HCT116 (cell line): ENCODE measurements at regions not wholly inside any gene's neighbourhood (a gene's known extent, or its start where the extent isn't known, plus 50 kb on each side); places are given as distances from the start of the nearest gene placed in this dataset.

Experiments
- ATAC-seq: fragments of 200-7000 bp; cut with Tn5 transposase; 2 replicates; pipeline ENCODE4 v1.9.1; 2020; ENCODE audit warnings: mild to moderate bottlenecking, moderate library complexity
- BruUV-seq: library from RNA; stranded (reverse); fragments of 400-500 nt; replicated peaks from 2 replicates; lab custom pipeline; 2021; lab: Mats Ljungman, UMichigan
- CTCF ChIA-PET: fragments of 300-600 bp; sonication (Branson Sonifier 250); formaldehyde crosslinking; loops from one replicate; lab custom pipeline; 2021; ENCODE audit warnings: antibody characterized with exemption; lab: Charles Lee
- POLR2A ChIA-PET: fragments of 300-600, 350-600 bp; sonication (Branson Sonifier 250); formaldehyde crosslinking; loops from one replicate; lab custom pipeline; 2021; ENCODE audit warnings: antibody characterized with exemption; lab: Charles Lee
- RAD21 ChIA-PET, 2 experiments: fragments of 300-600 bp; sonication (Branson Sonifier 250); formaldehyde crosslinking; loops; one replicate each; lab custom pipeline; 2023; ENCODE audit warnings: low total read pairs in 2 of 2; ENCODE audit not compliant: uncharacterized antibody in 2 of 2, unreplicated experiment in 2 of 2, low non-redundant PET in 1 of 2; lab: Charles Lee
- DNase-seq: peaks from one replicate; pipeline ENCODE4 v3.0.0-alpha.2; 2010; ENCODE audit warnings: low read depth, low spot score
- H2AFZ ChIP-seq: fragments of 200-600 bp; shearing (Covaris generic), sonication (generic); 2 replicates; pipeline ENCODE4 v1.6.1; 2017; ENCODE audit warnings: low read depth, mixed run types, mixed read lengths, antibody characterized with exemption, low read length; ENCODE audit not compliant: poor library complexity, severe bottlenecking
- H3K27ac ChIP-seq: 2 replicates; pipeline ENCODE4 v1.5.1; 2012; ENCODE audit warnings: low read depth, low read length
- H3K27me3 ChIP-seq: fragments of 200-600 bp; sonication (generic); 2 replicates; pipeline ENCODE4 v1.6.1; 2016; ENCODE audit warnings: mixed run types, low read length, mixed read lengths; ENCODE audit not compliant: insufficient read depth
- H3K36me3 ChIP-seq, 2 experiments: fragments of 200-500 bp in 1 of 2; fragments of 200-600 bp in 1 of 2; sonication (Bioruptor generic) in 1 of 2; sonication (generic) in 1 of 2; 2 replicates each; pipeline versions ENCODE4 v1.5.1 to v1.6.1; 2014 to 2016; ENCODE audit warnings: low read length in 2 of 2, inconsistent platforms in 1 of 2, mixed read lengths in 1 of 2, mixed run types in 1 of 2; ENCODE audit not compliant: insufficient read depth in 2 of 2, control insufficient read depth in 1 of 2
- H3K4me1 ChIP-seq, 2 experiments: fragments of 200-600 bp in 1 of 2; sonication (generic) in 1 of 2; 2 replicates each; pipeline versions ENCODE4 v1.5.1 to v1.6.1; 2012 to 2017; ENCODE audit warnings: low read length in 2 of 2, inconsistent platforms in 1 of 2, mild to moderate bottlenecking in 1 of 2, mixed read lengths in 1 of 2, mixed run types in 1 of 2, moderate library complexity in 1 of 2; ENCODE audit not compliant: insufficient read depth in 2 of 2, control insufficient read depth in 1 of 2
- H3K4me2 ChIP-seq: fragments of 200-600 bp; sonication (generic); 2 replicates; pipeline ENCODE4 v1.6.1; 2017; ENCODE audit warnings: mixed run types, low read length, mixed read lengths
- H3K4me3 ChIP-seq, 2 experiments: fragments of 200-600 bp in 1 of 2; sonication (generic) in 1 of 2; replicated peaks in 1 of 2; 2 replicates each; pipeline ENCODE4 v1.5.1; 2011 to 2016; ENCODE audit warnings: low read length in 2 of 2, control low read depth in 1 of 2, low read depth in 1 of 2, mild to moderate bottlenecking in 1 of 2, mixed read lengths in 1 of 2, mixed run types in 1 of 2
- H3K79me2 ChIP-seq: fragments of 200-600 bp; sonication (generic); 2 replicates; pipeline ENCODE4 v1.6.1; 2017; ENCODE audit warnings: mild to moderate bottlenecking, mixed run types, low read length, moderate library complexity, mixed read lengths; ENCODE audit not compliant: insufficient read depth
- H3K9ac ChIP-seq: fragments of 200-600 bp; sonication (generic); 2 replicates; pipeline ENCODE4 v1.6.1; 2016; ENCODE audit warnings: low read length, mixed read lengths
- H3K9me2 ChIP-seq: fragments of 200-600 bp; sonication (generic), shearing (Covaris generic); 2 replicates; pipeline ENCODE4 v1.6.1; 2017; ENCODE audit warnings: mixed run types, mild to moderate bottlenecking, moderate library complexity; ENCODE audit not compliant: insufficient read depth
- H3K9me3 ChIP-seq, 2 experiments: fragments of 200-500 bp in 1 of 2; fragments of 200-600 bp in 1 of 2; sonication (Bioruptor generic) in 1 of 2; sonication (generic) in 1 of 2; 2 replicates each; pipeline ENCODE4 v1.6.1; 2014 to 2017; ENCODE audit warnings: low read length in 2 of 2, mixed read lengths in 2 of 2, inconsistent platforms in 1 of 2, low read depth in 1 of 2, mild to moderate bottlenecking in 1 of 2, mixed run types in 1 of 2, moderate library complexity in 1 of 2; ENCODE audit not compliant: control insufficient read depth in 1 of 2, insufficient read depth in 1 of 2
- H4K20me1 ChIP-seq: fragments of 200-600 bp; sonication (generic), shearing (Covaris generic); 2 replicates; pipeline ENCODE4 v1.6.1; 2017; ENCODE audit warnings: mixed run types, mild to moderate bottlenecking, moderate library complexity; ENCODE audit not compliant: insufficient read depth
- CBX3 ChIP-seq: IDR thresholded peaks from 2 replicates; pipeline ENCODE4 v1.6.1; 2012; ENCODE audit warnings: low read depth
- CEBPB ChIP-seq: IDR thresholded peaks from 2 replicates; pipeline ENCODE4 v1.6.1; 2012; ENCODE audit warnings: low read depth
- EGR1 ChIP-seq: IDR thresholded peaks from 2 replicates; pipeline ENCODE4 v1.6.1; 2012; ENCODE audit warnings: low read depth
- EZH2 ChIP-seq: fragments of 200-600 bp; sonication (generic); IDR thresholded peaks from 2 replicates; pipeline ENCODE4 v1.6.1; 2017; ENCODE audit warnings: antibody characterized with exemption, mixed run types
- POLR2A ChIP-seq: IDR thresholded peaks from 2 replicates; pipeline ENCODE4 v1.7.0; 2011; ENCODE audit warnings: borderline replicate concordance; ENCODE audit not compliant: insufficient read depth, insufficient read length; ENCODE audit errors: extremely low read depth
- POLR2AphosphoS5 ChIP-seq: IDR thresholded peaks from 2 replicates; pipeline ENCODE4 v1.6.1; 2011; ENCODE audit warnings: mild to moderate bottlenecking, low read depth, low read length, moderate library complexity
- SIN3A ChIP-seq: IDR thresholded peaks from 2 replicates; pipeline ENCODE4 v1.6.1; 2012; ENCODE audit warnings: low read depth
- SP1 ChIP-seq: IDR thresholded peaks from 2 replicates; pipeline ENCODE4 v1.6.1; 2012; ENCODE audit warnings: low read depth
- YY1 ChIP-seq: IDR thresholded peaks from 2 replicates; pipeline ENCODE4 v1.6.1; 2011; ENCODE audit warnings: low read length, low read depth, moderate library complexity, mild to moderate bottlenecking; ENCODE audit not compliant: insufficient replicate concordance; ENCODE audit errors: extremely low read depth
- ZFX ChIP-seq: fragments of 450-650 bp; IDR thresholded peaks from 2 replicates; pipeline ENCODE4 v1.6.1; 2017
- intact Hi-C: fragments of 100-400 bp; cut with micrococcal nuclease; formaldehyde crosslinking; loops from 2 replicates; pipeline ENCODE4 v1.10.0; 2022
- TF ChIP-seq, protein P1 (sequence below): IDR thresholded peaks from 2 replicates; pipeline ENCODE4 v1.6.1; 2011; ENCODE audit warnings: mild to moderate bottlenecking, low read length, moderate library complexity; ENCODE audit not compliant: insufficient replicate concordance; ENCODE audit errors: extremely low read depth
- TF ChIP-seq, protein P2 (sequence below): IDR thresholded peaks from 2 replicates; pipeline ENCODE4 v1.6.1; 2012; ENCODE audit warnings: low read depth
- TF ChIP-seq, protein P3 (sequence below), 3 experiments: fragments of 200-600 bp in 1 of 3; sonication (generic) in 1 of 3; IDR thresholded peaks in 2 of 3; conservative IDR thresholded peaks in 1 of 3; 2 replicates each; pipeline ENCODE4 v1.5.1; 2012 to 2017; ENCODE audit warnings: low read depth in 2 of 3, low read length in 2 of 3, antibody characterized with exemption in 1 of 3, borderline replicate concordance in 1 of 3, control low read depth in 1 of 3, mild to moderate bottlenecking in 1 of 3, mixed read lengths in 1 of 3, mixed run types in 1 of 3, moderate library complexity in 1 of 3; ENCODE audit not compliant: insufficient read depth in 1 of 3
- TF ChIP-seq, protein P4 (sequence below): IDR thresholded peaks from 2 replicates; pipeline ENCODE4 v1.6.1; 2012

DNA sequence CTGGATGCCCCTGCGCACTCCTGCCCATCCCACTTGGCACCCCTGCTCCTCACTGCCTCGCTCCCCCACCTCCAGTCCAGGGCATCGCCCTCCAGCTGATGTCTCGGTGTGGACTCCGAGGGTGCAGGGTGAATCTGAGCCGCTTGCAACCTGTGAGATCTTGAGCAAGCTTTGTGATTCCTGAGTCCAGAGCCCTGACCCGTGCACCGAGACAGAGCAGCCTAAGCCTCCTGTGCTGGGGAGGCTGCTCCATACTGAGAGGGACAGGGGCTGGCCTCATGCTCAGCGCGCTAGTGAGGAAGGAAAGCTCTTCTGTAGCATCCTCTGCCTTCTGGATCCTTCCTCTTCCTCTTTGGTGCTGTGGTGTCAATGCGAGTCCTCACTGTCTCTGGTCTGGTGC, 116.0 kb downstream of the TEX29 start (continued):
- TF ChIP-seq, protein P1, sequence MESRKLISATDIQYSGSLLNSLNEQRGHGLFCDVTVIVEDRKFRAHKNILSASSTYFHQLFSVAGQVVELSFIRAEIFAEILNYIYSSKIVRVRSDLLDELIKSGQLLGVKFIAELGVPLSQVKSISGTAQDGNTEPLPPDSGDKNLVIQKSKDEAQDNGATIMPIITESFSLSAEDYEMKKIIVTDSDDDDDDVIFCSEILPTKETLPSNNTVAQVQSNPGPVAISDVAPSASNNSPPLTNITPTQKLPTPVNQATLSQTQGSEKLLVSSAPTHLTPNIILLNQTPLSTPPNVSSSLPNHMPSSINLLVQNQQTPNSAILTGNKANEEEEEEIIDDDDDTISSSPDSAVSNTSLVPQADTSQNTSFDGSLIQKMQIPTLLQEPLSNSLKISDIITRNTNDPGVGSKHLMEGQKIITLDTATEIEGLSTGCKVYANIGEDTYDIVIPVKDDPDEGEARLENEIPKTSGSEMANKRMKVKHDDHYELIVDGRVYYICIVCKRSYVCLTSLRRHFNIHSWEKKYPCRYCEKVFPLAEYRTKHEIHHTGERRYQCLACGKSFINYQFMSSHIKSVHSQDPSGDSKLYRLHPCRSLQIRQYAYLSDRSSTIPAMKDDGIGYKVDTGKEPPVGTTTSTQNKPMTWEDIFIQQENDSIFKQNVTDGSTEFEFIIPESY: no peak
- TF ChIP-seq YY1 (no peak), CBX3 (no peak)
- TF ChIP-seq, all 23 proteins: peak for 0

DNA sequence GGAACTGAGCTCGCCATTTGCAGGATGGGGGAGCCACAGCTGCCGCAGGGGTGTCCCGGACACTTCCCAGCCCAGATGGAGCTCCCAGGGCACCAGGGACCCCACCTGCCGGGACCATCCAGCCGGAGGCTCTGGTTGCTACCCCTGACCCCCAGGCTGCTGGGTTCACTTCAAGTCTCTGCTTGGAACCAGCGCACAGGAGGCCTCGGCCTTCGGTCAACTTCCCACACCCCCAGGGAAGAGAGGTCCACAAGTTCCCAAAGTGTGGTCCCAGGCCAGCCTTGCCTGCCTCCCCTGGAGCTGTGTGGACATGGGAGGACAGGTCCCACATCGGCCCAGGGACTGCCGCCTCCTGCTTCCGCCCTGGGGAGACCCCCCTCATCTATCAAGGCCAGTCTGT, 117.0 kb downstream of the TEX29 start:
- ATAC-seq (no peak), DNase-seq (no peak)
- no TSS peak for BruUV-seq
- intact Hi-C loops: no loop called here
- Histone ChIP-seq H3K9ac (no peak overlapping the region), H3K4me1 (no peaks in the 10 kb centered on the region), H3K36me3 (no peaks in the 10 kb centered on the region), H3K4me2 (no peak overlapping the region), H3K79me2 (no peaks in the 10 kb centered on the region), H2AFZ (no peak overlapping the region), H3K4me3 (no peak overlapping the region), H3K27me3 (peaks cover 19% of the 10 kb centered on the region; the same call in 1 of the 2 replicates), H4K20me1 (no peaks in the 10 kb centered on the region), H3K27ac (no peak overlapping the region), H3K9me2 (no peaks in the 10 kb centered on the region), H3K9me3 (no peaks in the 10 kb centered on the region)
- RAD21 ChIA-PET: no interaction called here
- CTCF ChIA-PET: interaction anchor here (4.1 kb wide), 1 partner anchor 9 kb away, joined by 33 read pairs; no protein-coding TSS in a partner anchor
- POLR2A ChIA-PET: no interaction called here
- TF ChIP-seq CEBPB (no peak), ZFX (no peak), POLR2AphosphoS5 (no peak), EZH2 (no peak), POLR2A (no peak), SIN3A (no peak), SP1 (no peak), CBX3 (no peak), EGR1 (no peak)
- TF ChIP-seq, protein P2, sequence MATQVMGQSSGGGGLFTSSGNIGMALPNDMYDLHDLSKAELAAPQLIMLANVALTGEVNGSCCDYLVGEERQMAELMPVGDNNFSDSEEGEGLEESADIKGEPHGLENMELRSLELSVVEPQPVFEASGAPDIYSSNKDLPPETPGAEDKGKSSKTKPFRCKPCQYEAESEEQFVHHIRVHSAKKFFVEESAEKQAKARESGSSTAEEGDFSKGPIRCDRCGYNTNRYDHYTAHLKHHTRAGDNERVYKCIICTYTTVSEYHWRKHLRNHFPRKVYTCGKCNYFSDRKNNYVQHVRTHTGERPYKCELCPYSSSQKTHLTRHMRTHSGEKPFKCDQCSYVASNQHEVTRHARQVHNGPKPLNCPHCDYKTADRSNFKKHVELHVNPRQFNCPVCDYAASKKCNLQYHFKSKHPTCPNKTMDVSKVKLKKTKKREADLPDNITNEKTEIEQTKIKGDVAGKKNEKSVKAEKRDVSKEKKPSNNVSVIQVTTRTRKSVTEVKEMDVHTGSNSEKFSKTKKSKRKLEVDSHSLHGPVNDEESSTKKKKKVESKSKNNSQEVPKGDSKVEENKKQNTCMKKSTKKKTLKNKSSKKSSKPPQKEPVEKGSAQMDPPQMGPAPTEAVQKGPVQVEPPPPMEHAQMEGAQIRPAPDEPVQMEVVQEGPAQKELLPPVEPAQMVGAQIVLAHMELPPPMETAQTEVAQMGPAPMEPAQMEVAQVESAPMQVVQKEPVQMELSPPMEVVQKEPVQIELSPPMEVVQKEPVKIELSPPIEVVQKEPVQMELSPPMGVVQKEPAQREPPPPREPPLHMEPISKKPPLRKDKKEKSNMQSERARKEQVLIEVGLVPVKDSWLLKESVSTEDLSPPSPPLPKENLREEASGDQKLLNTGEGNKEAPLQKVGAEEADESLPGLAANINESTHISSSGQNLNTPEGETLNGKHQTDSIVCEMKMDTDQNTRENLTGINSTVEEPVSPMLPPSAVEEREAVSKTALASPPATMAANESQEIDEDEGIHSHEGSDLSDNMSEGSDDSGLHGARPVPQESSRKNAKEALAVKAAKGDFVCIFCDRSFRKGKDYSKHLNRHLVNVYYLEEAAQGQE: no peak
- TF ChIP-seq, protein P3, sequence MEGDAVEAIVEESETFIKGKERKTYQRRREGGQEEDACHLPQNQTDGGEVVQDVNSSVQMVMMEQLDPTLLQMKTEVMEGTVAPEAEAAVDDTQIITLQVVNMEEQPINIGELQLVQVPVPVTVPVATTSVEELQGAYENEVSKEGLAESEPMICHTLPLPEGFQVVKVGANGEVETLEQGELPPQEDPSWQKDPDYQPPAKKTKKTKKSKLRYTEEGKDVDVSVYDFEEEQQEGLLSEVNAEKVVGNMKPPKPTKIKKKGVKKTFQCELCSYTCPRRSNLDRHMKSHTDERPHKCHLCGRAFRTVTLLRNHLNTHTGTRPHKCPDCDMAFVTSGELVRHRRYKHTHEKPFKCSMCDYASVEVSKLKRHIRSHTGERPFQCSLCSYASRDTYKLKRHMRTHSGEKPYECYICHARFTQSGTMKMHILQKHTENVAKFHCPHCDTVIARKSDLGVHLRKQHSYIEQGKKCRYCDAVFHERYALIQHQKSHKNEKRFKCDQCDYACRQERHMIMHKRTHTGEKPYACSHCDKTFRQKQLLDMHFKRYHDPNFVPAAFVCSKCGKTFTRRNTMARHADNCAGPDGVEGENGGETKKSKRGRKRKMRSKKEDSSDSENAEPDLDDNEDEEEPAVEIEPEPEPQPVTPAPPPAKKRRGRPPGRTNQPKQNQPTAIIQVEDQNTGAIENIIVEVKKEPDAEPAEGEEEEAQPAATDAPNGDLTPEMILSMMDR (IDR thresholded peaks at IDR 0.05 in 2 of 3, conservative IDR thresholded peaks at IDR 0.05 in 1 of 3; ENCODE audit: borderline replicate concordance in 1 of 3, insufficient read depth in 1 of 3, low read depth in 2 of 3, low read length in 2 of 3): no peak
- TF ChIP-seq, protein P4, sequence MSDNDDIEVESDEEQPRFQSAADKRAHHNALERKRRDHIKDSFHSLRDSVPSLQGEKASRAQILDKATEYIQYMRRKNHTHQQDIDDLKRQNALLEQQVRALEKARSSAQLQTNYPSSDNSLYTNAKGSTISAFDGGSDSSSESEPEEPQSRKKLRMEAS: no peak
